Islet of Langerhans (tissue), 1 donor: ENCODE measurements at regions not wholly inside any gene's neighbourhood (a gene's known extent, or its start where the extent isn't known, plus 50 kb on each side); places are given as distances from the start of the nearest gene placed in this dataset.
"Not testable (repeated sequence)": the region's sequence is repeated elsewhere in the genome, so short reads cannot be mapped to it uniquely, and the experiment has no call there.

Experiments used
- FAIRE-seq: peaks from one replicate; lab custom pipeline; 2011; peaks lifted over from hg19 to GRCh38; lab: Jason Lieb, UNC

- FAIRE-seq = no peak
Observed at GRCh38 chr14:34090451-34090850, 139.6 kb upstream of the EGLN3 start.

- no peak for FAIRE-seq
Observed at GRCh38 chr14:34088914-34089313, 138.0 kb upstream of the EGLN3 start.

- no peak for FAIRE-seq
Observed at GRCh38 chr14:34087571-34087970, 136.7 kb upstream of the EGLN3 start.

GRCh38 chr14:34086223-34086757 is 135.4 kb upstream of the EGLN3 start:
- FAIRE-seq = no peak

- no peak for FAIRE-seq
Observed at GRCh38 chr14:34085695-34086094, 134.8 kb upstream of the EGLN3 start.

GRCh38 chr14:34081576-34082136 is 130.8 kb upstream of the EGLN3 start:
- no peak for FAIRE-seq

GRCh38 chr14:34081101-34081575 is 130.3 kb upstream of the EGLN3 start:
- FAIRE-seq = no peak

GRCh38 chr14:34079643-34080042 is 128.8 kb upstream of the EGLN3 start:
- not testable (repeated sequence) for FAIRE-seq

- no peak for FAIRE-seq
Observed at GRCh38 chr14:34078117-34078743, 127.4 kb upstream of the EGLN3 start.

- FAIRE-seq = no peak
Observed at GRCh38 chr14:34075826-34076225, 125.0 kb upstream of the EGLN3 start.

- FAIRE-seq = no peak
Observed at GRCh38 chr14:34075042-34075744, 124.3 kb upstream of the EGLN3 start.

- FAIRE-seq = no peak
Observed at GRCh38 chr14:34072921-34073320, 122.0 kb upstream of the EGLN3 start.

GRCh38 chr14:34072401-34072800 is 121.5 kb upstream of the EGLN3 start:
- no peak for FAIRE-seq

GRCh38 chr14:34070917-34071407 is 120.1 kb upstream of the EGLN3 start:
- no peak for FAIRE-seq

GRCh38 chr14:34069854-34070582 is 119.1 kb upstream of the EGLN3 start:
- no peak for FAIRE-seq

- no peak for FAIRE-seq
Observed at GRCh38 chr14:34067587-34067986, 116.7 kb upstream of the EGLN3 start.

- FAIRE-seq = no peak
Observed at GRCh38 chr14:34065690-34066391, 115.0 kb upstream of the EGLN3 start.

- FAIRE-seq = no peak
Observed at GRCh38 chr14:34065236-34065635, 114.4 kb upstream of the EGLN3 start.

- no peak for FAIRE-seq
Observed at GRCh38 chr14:34064349-34064748, 113.5 kb upstream of the EGLN3 start.

GRCh38 chr14:34063470-34064164 is 112.7 kb upstream of the EGLN3 start:
- FAIRE-seq = no peak

GRCh38 chr14:34063042-34063441 is 112.2 kb upstream of the EGLN3 start:
- no peak for FAIRE-seq
